Body of pancreas (tissue), 4 donors: ENCODE measurements at regions not wholly inside any gene's neighbourhood (a gene's known extent, or its start where the extent isn't known, plus 50 kb on each side); places are given as distances from the start of the nearest gene placed in this dataset.
"Not testable (repeated sequence)": the region's sequence is repeated elsewhere in the genome, so short reads cannot be mapped to it uniquely, and the experiment has no call there.

Experiments
- POLR2A ChIP-seq, 3 donors: fragments of 450-650 bp; IDR thresholded peaks; one replicate each; pipeline ENCODE4 v1.6.1; 2016; ENCODE audit warnings: antibody characterized with exemption in 3 of 3, mild to moderate bottlenecking in 2 of 3
- TF ChIP-seq, protein P1 (sequence below), 7 experiments: fragments of 450-650 bp in 4 of 7; fragments of 200-600 bp in 3 of 7; sonication (generic) in 3 of 7; IDR thresholded peaks; one replicate each; pipeline ENCODE4 v1.5.1; 2016 to 2019; ENCODE audit warnings: antibody characterized with exemption in 7 of 7

DNA sequence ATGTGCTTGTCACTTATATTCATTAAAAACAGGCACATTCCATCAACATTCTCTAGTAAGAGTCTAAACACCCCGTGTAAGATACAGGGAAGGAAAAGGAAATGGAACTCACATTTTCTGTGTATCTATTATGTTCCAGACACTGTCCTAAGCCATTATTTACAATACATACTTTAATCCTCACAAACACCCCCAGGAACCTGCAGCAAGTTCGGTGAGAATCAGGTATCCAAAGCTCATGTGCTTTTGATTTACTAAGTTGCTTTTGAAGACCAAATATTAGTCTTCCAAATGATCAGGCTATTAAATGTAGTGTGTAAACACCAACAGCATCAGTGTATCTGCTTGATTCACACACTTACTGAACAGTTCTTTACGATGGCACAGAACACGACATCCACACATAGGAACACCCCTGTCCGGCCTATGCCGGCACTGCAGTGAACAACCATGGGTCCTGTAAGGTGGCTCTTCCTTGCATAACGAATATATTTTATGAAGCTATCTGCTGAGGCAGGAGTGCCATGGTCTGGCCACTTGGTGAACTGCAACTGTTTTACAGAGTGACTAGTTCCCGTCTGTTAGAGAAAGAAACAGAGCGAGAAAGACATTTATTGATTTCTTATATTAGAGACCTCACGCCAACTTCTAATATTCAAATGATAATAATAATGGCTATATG, 64.5 kb upstream of the FAM25C start:
- TF ChIP-seq, protein P1, sequence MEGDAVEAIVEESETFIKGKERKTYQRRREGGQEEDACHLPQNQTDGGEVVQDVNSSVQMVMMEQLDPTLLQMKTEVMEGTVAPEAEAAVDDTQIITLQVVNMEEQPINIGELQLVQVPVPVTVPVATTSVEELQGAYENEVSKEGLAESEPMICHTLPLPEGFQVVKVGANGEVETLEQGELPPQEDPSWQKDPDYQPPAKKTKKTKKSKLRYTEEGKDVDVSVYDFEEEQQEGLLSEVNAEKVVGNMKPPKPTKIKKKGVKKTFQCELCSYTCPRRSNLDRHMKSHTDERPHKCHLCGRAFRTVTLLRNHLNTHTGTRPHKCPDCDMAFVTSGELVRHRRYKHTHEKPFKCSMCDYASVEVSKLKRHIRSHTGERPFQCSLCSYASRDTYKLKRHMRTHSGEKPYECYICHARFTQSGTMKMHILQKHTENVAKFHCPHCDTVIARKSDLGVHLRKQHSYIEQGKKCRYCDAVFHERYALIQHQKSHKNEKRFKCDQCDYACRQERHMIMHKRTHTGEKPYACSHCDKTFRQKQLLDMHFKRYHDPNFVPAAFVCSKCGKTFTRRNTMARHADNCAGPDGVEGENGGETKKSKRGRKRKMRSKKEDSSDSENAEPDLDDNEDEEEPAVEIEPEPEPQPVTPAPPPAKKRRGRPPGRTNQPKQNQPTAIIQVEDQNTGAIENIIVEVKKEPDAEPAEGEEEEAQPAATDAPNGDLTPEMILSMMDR (IDR thresholded peaks at IDR 0.05), result not testable (repeated sequence)
- not testable (repeated sequence) for TF ChIP-seq POLR2A (IDR thresholded peaks at IDR 0.05)
